PFSK-1 (cell line): ENCODE measurements at regions not wholly inside any gene's neighbourhood (a gene's known extent, or its start where the extent isn't known, plus 50 kb on each side); places are given as distances from the start of the nearest gene placed in this dataset.

Source experiments
- FOXP2 ChIP-seq: optimal IDR thresholded peaks from 2 replicates; pipeline ENCODE3; 2011; ENCODE audit warnings: borderline replicate concordance, control low read depth, inconsistent platforms; ENCODE audit not compliant: insufficient read depth; ENCODE audit errors: extremely low read length, extremely low read depth
- POLR2AphosphoS5 ChIP-seq: IDR thresholded peaks from 2 replicates; pipeline ENCODE4 v1.6.1; 2012; ENCODE audit warnings: low read depth, mild to moderate bottlenecking, control low read depth, low read length, moderate library complexity
- SIN3A ChIP-seq: IDR thresholded peaks from 2 replicates; pipeline ENCODE4 v1.6.1; 2012; ENCODE audit warnings: mild to moderate bottlenecking, low read length, moderate library complexity, borderline replicate concordance; ENCODE audit not compliant: insufficient read depth
- TAF1 ChIP-seq: IDR thresholded peaks from 2 replicates; pipeline ENCODE4 v1.6.1; 2012; ENCODE audit warnings: low read length, control low read depth, borderline replicate concordance; ENCODE audit not compliant: insufficient read depth
- TF ChIP-seq, protein P1 (sequence below), 2 experiments: IDR thresholded peaks; 2 replicates each; pipeline versions ENCODE4 v1.6.1 to v1.8.0; 2011 to 2012; ENCODE audit warnings: low read depth in 2 of 2, low read length in 2 of 2, control low read depth in 1 of 2, inconsistent platforms in 1 of 2, mild to moderate bottlenecking in 1 of 2, moderate library complexity in 1 of 2; ENCODE audit not compliant: insufficient read depth in 1 of 2

DNA sequence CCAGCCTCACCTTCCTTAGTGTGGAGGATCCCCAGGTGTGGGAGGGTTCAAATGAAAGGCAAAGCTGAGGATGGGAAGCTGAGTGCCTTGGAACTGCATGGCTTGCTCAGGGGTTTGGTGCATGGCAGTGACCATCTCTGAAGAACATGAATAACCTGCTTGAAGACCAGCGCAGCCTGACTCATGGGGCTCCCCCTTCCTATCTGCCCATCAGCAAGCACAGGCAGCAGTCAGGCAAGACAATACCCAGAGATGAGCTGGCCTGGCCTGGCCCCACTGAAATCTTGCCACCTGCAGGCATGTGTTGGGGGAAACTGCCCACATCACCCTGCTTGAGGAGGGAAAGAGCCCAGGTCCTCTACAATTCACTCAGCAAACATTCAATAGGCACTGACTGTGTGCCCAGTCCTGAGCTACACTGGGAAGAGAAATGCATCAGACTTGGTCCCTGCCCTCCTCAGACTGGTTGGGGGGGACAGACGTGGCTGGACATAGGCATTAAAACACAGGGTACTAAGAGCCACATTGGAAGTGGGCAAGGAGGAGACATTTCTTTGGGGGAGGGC is 105.0 kb upstream of the ALDH1B1 start:
- TF ChIP-seq POLR2AphosphoS5 (no peak), TAF1 (no peak), SIN3A (no peak), FOXP2 (no peak)
- TF ChIP-seq, protein P1, sequence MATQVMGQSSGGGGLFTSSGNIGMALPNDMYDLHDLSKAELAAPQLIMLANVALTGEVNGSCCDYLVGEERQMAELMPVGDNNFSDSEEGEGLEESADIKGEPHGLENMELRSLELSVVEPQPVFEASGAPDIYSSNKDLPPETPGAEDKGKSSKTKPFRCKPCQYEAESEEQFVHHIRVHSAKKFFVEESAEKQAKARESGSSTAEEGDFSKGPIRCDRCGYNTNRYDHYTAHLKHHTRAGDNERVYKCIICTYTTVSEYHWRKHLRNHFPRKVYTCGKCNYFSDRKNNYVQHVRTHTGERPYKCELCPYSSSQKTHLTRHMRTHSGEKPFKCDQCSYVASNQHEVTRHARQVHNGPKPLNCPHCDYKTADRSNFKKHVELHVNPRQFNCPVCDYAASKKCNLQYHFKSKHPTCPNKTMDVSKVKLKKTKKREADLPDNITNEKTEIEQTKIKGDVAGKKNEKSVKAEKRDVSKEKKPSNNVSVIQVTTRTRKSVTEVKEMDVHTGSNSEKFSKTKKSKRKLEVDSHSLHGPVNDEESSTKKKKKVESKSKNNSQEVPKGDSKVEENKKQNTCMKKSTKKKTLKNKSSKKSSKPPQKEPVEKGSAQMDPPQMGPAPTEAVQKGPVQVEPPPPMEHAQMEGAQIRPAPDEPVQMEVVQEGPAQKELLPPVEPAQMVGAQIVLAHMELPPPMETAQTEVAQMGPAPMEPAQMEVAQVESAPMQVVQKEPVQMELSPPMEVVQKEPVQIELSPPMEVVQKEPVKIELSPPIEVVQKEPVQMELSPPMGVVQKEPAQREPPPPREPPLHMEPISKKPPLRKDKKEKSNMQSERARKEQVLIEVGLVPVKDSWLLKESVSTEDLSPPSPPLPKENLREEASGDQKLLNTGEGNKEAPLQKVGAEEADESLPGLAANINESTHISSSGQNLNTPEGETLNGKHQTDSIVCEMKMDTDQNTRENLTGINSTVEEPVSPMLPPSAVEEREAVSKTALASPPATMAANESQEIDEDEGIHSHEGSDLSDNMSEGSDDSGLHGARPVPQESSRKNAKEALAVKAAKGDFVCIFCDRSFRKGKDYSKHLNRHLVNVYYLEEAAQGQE (IDR thresholded peaks at IDR 0.05; ENCODE audit: insufficient read depth in 1 of 2, low read depth in 2 of 2, low read length in 2 of 2): no peak
